ENCODE measurements at regions not wholly inside any gene's neighbourhood (a gene's known extent, or its start where the extent isn't known, plus 50 kb on each side); places are given as distances from the start of the nearest gene placed in this dataset.

GRCh38 chr1:221816899-221817298 lies 75.0 kb upstream of the DUSP10 start:
- no peak for TF ChIP-seq CTCF (IDR thresholded peaks at IDR 0.05 in 2 of 3, conservative IDR thresholded peaks at IDR 0.05 in 1 of 3; ENCODE audit: borderline replicate concordance in 1 of 3, insufficient read depth in 1 of 3, low read depth in 2 of 3, low read length in 2 of 3)
- no peak for TF ChIP-seq RAD21 (IDR thresholded peaks at IDR 0.05; ENCODE audit: low read depth)
- no peak for TF ChIP-seq SIN3A (IDR thresholded peaks at IDR 0.05; ENCODE audit: low read depth)
- TF ChIP-seq, protein P1, sequence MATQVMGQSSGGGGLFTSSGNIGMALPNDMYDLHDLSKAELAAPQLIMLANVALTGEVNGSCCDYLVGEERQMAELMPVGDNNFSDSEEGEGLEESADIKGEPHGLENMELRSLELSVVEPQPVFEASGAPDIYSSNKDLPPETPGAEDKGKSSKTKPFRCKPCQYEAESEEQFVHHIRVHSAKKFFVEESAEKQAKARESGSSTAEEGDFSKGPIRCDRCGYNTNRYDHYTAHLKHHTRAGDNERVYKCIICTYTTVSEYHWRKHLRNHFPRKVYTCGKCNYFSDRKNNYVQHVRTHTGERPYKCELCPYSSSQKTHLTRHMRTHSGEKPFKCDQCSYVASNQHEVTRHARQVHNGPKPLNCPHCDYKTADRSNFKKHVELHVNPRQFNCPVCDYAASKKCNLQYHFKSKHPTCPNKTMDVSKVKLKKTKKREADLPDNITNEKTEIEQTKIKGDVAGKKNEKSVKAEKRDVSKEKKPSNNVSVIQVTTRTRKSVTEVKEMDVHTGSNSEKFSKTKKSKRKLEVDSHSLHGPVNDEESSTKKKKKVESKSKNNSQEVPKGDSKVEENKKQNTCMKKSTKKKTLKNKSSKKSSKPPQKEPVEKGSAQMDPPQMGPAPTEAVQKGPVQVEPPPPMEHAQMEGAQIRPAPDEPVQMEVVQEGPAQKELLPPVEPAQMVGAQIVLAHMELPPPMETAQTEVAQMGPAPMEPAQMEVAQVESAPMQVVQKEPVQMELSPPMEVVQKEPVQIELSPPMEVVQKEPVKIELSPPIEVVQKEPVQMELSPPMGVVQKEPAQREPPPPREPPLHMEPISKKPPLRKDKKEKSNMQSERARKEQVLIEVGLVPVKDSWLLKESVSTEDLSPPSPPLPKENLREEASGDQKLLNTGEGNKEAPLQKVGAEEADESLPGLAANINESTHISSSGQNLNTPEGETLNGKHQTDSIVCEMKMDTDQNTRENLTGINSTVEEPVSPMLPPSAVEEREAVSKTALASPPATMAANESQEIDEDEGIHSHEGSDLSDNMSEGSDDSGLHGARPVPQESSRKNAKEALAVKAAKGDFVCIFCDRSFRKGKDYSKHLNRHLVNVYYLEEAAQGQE (IDR thresholded peaks at IDR 0.05; ENCODE audit: low read depth): no peak
- TF ChIP-seq EZH2 (IDR thresholded peaks at IDR 0.05): no peak
- TF ChIP-seq POLR2A (IDR thresholded peaks at IDR 0.05; ENCODE audit: borderline replicate concordance, extremely low read depth, insufficient read depth, insufficient read length): no peak
- TF ChIP-seq ZFX (IDR thresholded peaks at IDR 0.05): no peak
- TF ChIP-seq POLR2AphosphoS5 (IDR thresholded peaks at IDR 0.05; ENCODE audit: low read depth, low read length): no peak
- TF ChIP-seq ZNF274 (IDR thresholded peaks at IDR 0.05; ENCODE audit: low read depth, low read length): no peak

All from HCT116 (cell line).